ENCODE measurements at regions not wholly inside any gene's neighbourhood (a gene's known extent, or its start where the extent isn't known, plus 50 kb on each side); places are given as distances from the start of the nearest gene placed in this dataset.

DNA sequence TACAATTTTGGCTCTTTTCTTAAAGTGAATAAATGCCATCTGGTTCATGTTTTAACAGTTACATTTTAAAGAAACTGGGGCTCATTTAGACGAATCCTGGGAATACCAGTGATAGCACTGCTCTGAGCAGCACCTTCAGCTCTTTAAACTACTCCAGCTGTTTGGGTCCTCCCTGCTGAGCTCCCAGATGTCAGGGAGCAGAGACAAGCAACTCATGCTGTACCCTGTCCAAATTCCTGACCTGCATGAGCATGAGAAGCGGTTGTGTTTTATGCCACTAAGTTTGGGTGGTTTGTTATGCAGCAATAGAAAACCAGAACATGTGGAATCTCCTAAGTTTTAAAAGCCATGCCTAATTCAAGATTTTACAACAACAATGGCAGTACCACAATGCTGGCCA, 90.0 kb downstream of the FDX1 start:
- no peak for TF ChIP-seq POLR2A (IDR thresholded peaks at IDR 0.05; ENCODE audit: low read depth)
- TF ChIP-seq, protein P1, sequence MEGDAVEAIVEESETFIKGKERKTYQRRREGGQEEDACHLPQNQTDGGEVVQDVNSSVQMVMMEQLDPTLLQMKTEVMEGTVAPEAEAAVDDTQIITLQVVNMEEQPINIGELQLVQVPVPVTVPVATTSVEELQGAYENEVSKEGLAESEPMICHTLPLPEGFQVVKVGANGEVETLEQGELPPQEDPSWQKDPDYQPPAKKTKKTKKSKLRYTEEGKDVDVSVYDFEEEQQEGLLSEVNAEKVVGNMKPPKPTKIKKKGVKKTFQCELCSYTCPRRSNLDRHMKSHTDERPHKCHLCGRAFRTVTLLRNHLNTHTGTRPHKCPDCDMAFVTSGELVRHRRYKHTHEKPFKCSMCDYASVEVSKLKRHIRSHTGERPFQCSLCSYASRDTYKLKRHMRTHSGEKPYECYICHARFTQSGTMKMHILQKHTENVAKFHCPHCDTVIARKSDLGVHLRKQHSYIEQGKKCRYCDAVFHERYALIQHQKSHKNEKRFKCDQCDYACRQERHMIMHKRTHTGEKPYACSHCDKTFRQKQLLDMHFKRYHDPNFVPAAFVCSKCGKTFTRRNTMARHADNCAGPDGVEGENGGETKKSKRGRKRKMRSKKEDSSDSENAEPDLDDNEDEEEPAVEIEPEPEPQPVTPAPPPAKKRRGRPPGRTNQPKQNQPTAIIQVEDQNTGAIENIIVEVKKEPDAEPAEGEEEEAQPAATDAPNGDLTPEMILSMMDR (IDR thresholded peaks at IDR 0.05), result no peak
